Panc1 (cell line): ENCODE measurements at regions not wholly inside any gene's neighbourhood (a gene's known extent, or its start where the extent isn't known, plus 50 kb on each side); places are given as distances from the start of the nearest gene placed in this dataset.

Source experiments
- SIN3A ChIP-seq: IDR thresholded peaks from 2 replicates; pipeline ENCODE4 v1.6.1; 2012; ENCODE audit warnings: low read depth, mild to moderate bottlenecking, low read length, moderate library complexity, borderline replicate concordance; ENCODE audit not compliant: insufficient read depth
- TCF7L2 ChIP-seq: IDR thresholded peaks from 2 replicates; pipeline ENCODE4 v1.6.1; 2011; ENCODE audit warnings: mild to moderate bottlenecking, low read depth, low read length, inconsistent platforms
- TF ChIP-seq, protein P1 (sequence below): fragments of 450-650 bp; IDR thresholded peaks from 2 replicates; pipeline ENCODE4 v1.5.1; 2017; ENCODE audit warnings: mild to moderate bottlenecking

DNA sequence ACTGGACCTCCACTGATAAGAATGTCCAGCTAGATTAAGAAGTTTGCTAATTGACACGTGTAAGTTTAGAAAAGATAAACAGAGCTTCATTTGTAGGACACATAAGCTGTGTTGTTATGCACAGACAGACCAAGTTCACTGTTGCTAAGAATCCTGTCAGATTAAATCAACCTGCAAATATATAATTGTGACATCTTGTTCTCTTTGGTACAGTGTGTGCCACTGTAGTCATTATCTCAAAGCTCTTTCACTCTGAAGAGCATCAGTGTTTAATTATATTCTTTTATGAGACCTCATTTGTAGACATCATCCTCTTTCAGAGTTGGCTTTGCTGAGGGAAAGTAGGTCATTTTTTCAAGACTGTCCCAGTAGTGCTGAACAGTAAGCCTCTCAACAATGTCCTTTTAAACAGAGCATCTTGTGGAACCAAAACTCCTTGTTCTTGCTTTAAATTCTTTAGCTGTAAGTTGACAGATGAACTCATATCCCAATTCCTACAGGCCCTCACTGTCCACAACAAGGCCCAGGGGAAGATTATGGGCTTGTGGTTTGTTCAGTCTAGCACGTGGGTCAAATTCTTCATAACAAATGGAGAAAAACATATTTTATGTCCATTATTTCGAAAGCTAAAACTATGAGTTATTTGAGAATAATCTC lies 252.4 kb downstream of the HDGFL1 start:
- TF ChIP-seq SIN3A (no peak), TCF7L2 (no peak)
- TF ChIP-seq, protein P1, sequence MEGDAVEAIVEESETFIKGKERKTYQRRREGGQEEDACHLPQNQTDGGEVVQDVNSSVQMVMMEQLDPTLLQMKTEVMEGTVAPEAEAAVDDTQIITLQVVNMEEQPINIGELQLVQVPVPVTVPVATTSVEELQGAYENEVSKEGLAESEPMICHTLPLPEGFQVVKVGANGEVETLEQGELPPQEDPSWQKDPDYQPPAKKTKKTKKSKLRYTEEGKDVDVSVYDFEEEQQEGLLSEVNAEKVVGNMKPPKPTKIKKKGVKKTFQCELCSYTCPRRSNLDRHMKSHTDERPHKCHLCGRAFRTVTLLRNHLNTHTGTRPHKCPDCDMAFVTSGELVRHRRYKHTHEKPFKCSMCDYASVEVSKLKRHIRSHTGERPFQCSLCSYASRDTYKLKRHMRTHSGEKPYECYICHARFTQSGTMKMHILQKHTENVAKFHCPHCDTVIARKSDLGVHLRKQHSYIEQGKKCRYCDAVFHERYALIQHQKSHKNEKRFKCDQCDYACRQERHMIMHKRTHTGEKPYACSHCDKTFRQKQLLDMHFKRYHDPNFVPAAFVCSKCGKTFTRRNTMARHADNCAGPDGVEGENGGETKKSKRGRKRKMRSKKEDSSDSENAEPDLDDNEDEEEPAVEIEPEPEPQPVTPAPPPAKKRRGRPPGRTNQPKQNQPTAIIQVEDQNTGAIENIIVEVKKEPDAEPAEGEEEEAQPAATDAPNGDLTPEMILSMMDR: no peak
